Stimulated activated CD8-positive, alpha-beta memory T cell treated with anti-CD3 and anti-CD28 coated beads, Interleukin-7, amount 100 ng/mL, for 48 hours (primary cell): ENCODE measurements at regions not wholly inside any gene's neighbourhood (a gene's known extent, or its start where the extent isn't known, plus 50 kb on each side); places are given as distances from the start of the nearest gene placed in this dataset.

Source experiments
- DNase-seq, 2 donors: peaks; one replicate each; pipeline ENCODE4 v3.0.0-alpha.2; 2020; ENCODE audit warnings: low read depth in 1 of 2; ENCODE audit errors: extremely low read depth in 1 of 2

GRCh38 chr15:91710080-91710698, 143.3 kb upstream of the SLCO3A1 start:
- DNase-seq, result no peak

GRCh38 chr15:91711384-91712033, 142.0 kb upstream of the SLCO3A1 start:
- no peak for DNase-seq

GRCh38 chr15:91712286-91712685, 141.2 kb upstream of the SLCO3A1 start:
- no peak for DNase-seq

- DNase-seq, result no peak
These were observed 137.0 kb upstream of the SLCO3A1 start for GRCh38 chr15:91716536-91716935.

- no peak for DNase-seq
These were observed 135.7 kb upstream of the SLCO3A1 start for GRCh38 chr15:91717811-91718210.

DNA sequence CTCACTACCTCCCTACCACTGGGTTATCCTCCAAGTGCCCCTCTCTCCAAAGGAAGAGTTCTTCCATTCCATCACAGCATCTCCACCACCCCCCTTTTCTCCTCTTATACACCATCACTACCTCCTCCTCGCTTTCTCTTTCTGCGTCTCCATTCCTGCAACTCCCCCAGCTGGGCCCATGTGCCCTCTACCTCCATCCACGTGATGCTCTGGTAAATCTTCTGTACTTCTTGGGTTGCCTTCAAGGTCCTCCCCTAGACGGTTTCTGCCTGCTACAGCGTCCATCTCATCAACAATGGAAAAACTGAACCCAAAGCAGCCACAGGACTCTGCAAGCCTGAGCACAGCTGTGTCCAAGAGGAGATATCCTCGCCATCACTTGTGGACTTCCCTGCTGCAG, 129.5 kb upstream of the SLCO3A1 start:
- DNase-seq, result no peak

- DNase-seq, result no peak
These were observed 119.8 kb upstream of the SLCO3A1 start for GRCh38 chr15:91733661-91734060.

DNA sequence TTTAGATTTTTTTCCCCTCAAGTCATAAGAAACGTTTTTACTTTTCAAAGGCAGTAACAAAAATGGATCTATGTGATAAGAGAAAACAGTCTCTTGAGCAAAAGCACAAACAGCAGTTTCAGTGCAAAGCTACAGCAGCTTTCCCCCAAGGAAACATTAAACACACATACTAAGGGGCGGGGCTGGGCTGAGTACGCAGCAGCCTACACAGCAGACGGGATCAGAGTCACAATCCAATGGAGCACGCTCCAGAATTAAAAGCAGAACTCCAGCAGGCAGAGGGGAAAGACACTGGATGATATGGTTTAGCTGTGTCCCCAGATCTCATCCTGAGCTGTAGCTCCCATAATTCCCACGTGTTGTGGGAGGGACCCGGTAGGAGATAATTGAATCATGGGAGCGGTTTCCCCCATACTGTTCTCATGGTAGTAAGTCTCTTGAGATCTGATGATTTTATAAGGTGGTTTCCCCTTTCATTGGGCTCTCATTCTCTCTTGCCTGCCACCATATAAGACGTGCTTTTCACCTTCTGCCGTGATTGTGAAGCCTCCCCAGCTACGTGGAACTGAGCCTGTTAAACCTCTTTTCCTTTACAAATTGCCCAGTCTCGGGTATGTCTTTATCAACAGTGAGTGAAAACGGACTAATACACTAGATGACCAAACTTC, 116.2 kb upstream of the SLCO3A1 start:
- DNase-seq, result no peak

DNA sequence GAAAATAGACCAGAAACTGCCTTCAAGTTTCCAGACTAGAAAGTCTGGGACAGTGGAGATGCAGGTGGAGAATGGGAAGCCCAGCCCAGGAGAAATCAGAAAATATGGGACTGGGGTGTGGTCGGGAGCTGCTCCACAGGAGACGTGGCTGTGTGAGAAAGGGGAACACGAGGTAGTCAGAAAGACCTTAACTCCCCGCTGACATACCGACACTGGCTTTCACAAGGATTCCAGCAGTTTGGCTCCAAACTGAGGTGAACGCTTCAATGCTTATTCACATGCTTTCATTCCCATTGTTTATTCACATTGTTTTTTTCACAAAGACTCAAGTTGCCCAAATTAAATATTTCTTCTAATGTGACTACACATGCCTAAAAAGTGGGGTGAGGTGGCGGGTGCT, 111.5 kb upstream of the SLCO3A1 start:
- DNase-seq, result no peak

GRCh38 chr15:91751611-91752010, 101.9 kb upstream of the SLCO3A1 start:
- no peak for DNase-seq

DNA sequence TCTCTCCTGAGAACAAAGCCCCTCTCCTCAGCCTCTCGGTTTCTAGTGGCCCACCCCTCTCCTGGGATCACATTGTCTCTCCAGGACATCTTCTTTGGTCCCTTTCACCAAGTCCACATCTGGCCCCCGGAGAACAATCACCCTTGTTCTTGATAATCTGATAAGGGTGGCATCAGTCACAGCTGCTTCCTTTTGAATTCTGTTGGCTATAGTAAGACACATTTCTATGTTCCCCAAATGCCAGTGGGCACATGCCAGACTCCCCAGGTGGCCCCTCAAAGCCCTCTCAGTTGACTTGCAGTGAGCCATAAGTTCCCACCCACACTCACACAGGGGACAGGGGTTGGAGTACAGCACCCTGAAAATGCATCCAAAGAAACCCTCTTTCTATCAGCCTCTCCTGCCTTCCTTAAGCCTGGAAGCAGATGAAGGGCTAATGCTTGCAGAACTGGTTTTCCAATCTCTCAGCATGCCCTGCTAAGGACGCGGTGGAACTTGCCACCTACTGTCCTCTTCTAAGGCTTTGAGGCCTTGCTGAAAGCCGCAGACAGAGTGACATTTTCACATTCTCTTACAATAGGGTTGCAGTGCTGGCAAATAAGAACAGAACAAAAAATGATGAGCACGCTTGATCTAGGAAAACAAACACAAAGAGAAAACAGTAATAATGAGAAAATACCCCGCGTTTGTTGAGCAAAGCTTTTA, 101.3 kb upstream of the SLCO3A1 start:
- no peak for DNase-seq

- DNase-seq, result no peak
These were observed 93.9 kb upstream of the SLCO3A1 start for GRCh38 chr15:91759560-91759959.

GRCh38 chr15:91765660-91766059, 87.8 kb upstream of the SLCO3A1 start:
- DNase-seq, result no peak

- DNase-seq, result no peak
These were observed 84.0 kb upstream of the SLCO3A1 start for GRCh38 chr15:91769476-91769875.

DNA sequence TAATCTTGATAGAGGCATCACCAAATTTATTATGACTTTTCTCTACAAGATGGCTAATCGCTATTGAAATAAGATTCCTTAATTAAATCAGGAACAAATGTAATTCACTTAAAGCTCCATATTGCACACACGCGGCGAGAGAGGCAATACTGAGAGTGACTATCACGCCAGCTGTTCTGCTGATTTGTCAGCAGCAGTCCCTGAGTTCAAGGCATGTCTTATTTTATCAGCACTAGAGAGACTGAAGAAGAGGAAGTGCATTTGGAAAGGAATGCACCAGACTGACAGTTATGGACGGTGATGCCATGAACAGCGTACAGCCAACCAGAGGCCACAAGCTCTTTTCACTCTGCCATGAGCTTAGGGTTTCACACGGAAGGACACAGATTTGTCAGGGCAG, 83.6 kb upstream of the SLCO3A1 start:
- DNase-seq, result no peak

DNA sequence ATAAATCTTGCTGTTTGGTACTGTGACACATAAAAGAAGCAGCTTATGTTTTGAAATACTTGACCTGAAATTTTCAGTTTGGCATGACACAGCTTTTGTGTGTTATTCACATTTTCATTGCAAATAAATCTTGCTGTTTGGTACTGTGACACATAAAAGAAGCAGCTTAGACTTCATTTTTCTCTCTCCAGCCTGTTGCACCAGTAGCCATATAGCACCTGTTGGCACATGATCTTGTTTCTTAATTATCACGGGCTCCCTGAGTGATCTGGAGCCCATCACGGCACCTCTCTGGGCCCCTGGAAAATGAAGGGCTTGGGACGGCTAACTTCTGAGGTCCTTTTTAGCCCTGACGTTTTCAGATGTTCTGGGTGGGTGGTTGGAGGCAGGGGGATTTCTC, 77.4 kb upstream of the SLCO3A1 start:
- DNase-seq, result no peak

- no peak for DNase-seq
These were observed 73.5 kb upstream of the SLCO3A1 start for GRCh38 chr15:91779960-91780359.

DNA sequence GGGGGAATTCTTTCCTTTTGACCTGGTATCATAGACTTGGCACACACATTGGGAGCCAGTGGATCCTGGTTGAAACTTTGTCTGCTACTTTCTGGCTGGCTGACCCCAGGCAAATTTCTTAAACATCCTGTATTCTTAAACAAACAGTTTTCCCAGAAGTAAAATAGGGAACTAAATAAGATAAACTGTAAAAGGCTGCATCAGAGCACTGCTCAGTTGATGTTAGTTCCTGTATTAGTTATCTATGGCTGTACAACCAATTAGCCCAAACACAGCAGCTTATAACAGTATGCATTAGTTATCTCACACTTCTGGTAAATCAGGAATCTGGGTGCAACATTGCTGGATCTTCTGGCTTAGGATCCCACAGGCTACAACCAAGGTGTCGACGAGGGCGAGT, 73.1 kb upstream of the SLCO3A1 start:
- no peak for DNase-seq

GRCh38 chr15:91782221-91782620, 71.3 kb upstream of the SLCO3A1 start:
- no peak for DNase-seq

DNA sequence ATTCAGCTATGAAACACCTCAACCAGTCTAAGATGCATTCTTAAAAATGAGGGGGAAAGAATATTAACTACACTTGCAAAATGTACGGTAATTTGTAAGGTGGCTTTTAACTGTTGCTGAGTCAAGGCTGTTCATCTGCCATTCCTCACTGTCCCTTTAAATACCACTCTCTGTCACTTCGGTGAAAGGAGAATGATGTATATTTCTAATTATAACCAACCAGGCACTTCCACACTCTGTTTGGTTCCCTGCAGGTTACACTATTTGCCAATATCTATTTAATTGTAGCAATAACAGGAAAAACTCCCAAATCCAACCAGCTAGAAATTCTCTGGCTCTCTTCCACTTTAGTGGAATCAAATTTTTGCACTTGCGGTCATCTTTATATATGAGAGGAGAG, 70.5 kb upstream of the SLCO3A1 start:
- no peak for DNase-seq

DNA sequence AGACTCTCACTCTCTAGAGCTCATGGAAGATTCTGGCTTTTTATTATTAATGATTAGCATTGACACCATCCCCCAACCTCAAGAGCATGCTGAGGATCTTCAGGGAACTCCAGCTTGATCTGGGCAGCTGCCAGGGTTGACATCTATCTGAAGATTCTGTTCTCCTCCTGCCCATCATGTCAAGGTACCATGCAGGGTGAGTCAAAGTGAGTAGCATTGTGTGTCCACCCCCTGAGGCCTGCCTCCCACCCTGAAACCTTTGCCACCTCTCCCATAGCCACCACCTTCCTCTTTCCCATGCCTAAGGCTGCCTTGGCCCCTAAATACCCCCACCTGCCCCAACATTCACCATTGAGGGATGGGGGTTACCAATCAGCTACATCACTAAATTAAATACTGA, 70.1 kb upstream of the SLCO3A1 start:
- DNase-seq, result no peak
